Renal cortex interstitium (tissue), 11 donors: ENCODE measurements at regions not wholly inside any gene's neighbourhood (a gene's known extent, or its start where the extent isn't known, plus 50 kb on each side); places are given as distances from the start of the nearest gene placed in this dataset.
A peak's percentile ranks its signal among the peaks of the same experiment; 100 is the strongest.

Experiments
- DNase-seq, 11 donors: peaks; one replicate each; pipeline ENCODE4 v3.0.0-alpha.2; 2013; ENCODE audit warnings: low read depth in 9 of 11, low spot score in 4 of 11; ENCODE audit errors: extremely low read depth in 1 of 11

GRCh38 chr20:40802886-40803285 is 113.8 kb upstream of the MAFB start:
- DNase-seq = no peak

GRCh38 chr20:40803381-40803780 is 114.3 kb upstream of the MAFB start:
- no peak for DNase-seq

- no peak for DNase-seq
These were observed 116.6 kb upstream of the MAFB start for GRCh38 chr20:40805592-40805991.

GRCh38 chr20:40806929-40807820 is 118.1 kb upstream of the MAFB start:
- DNase-seq = peak in 3 of 11 donors; percentile 40 to 59 (median 46)

GRCh38 chr20:40807821-40808170 is 118.8 kb upstream of the MAFB start:
- no peak for DNase-seq

- DNase-seq = no peak
These were observed 119.9 kb upstream of the MAFB start for GRCh38 chr20:40808936-40809335.

GRCh38 chr20:40809361-40809760 is 120.3 kb upstream of the MAFB start:
- DNase-seq = no peak

GRCh38 chr20:40810332-40811000 is 121.4 kb upstream of the MAFB start:
- DNase-seq = no peak

- no peak for DNase-seq
These were observed 122.0 kb upstream of the MAFB start for GRCh38 chr20:40811004-40811403.

- DNase-seq = no peak
These were observed 122.8 kb upstream of the MAFB start for GRCh38 chr20:40811660-40812414.

GRCh38 chr20:40812415-40812925 is 123.4 kb upstream of the MAFB start:
- no peak for DNase-seq

GRCh38 chr20:40813029-40813431 is 124.0 kb upstream of the MAFB start:
- DNase-seq = no peak

- no peak for DNase-seq
These were observed 124.9 kb upstream of the MAFB start for GRCh38 chr20:40813708-40814630.

GRCh38 chr20:40814631-40814960 is 125.6 kb upstream of the MAFB start:
- no peak for DNase-seq

GRCh38 chr20:40815156-40816038 is 126.4 kb upstream of the MAFB start:
- DNase-seq = no peak

- no peak for DNase-seq
These were observed 127.0 kb upstream of the MAFB start for GRCh38 chr20:40816039-40816352.

GRCh38 chr20:40821429-40821828 is 132.4 kb upstream of the MAFB start:
- DNase-seq = peak in 5 of 11 donors; percentile 18 to 54 (median 45)

- DNase-seq = no peak
These were observed 137.7 kb upstream of the MAFB start for GRCh38 chr20:40826699-40827098.
